Mesenchymal stem cell (in vitro differentiated cells and primary cell): ENCODE measurements at regions not wholly inside any gene's neighbourhood (a gene's known extent, or its start where the extent isn't known, plus 50 kb on each side); places are given as distances from the start of the nearest gene placed in this dataset.

Source experiments
- DNase-seq: peaks from one replicate; pipeline ENCODE4 v3.0.0-alpha.2; 2013
- H2AFZ ChIP-seq: one replicate; pipeline ENCODE4 v1.6.1; 2013; ENCODE audit warnings: low read depth, mild to moderate bottlenecking, control low read depth, inconsistent platforms, low read length, moderate library complexity
- H2AK5ac ChIP-seq: 2 replicates; pipeline ENCODE4 v1.6.1; 2013; ENCODE audit warnings: low read length, moderate library complexity, mild to moderate bottlenecking, inconsistent platforms; ENCODE audit not compliant: severe bottlenecking
- H2BK120ac ChIP-seq: one replicate; pipeline ENCODE4 v1.6.1; 2013; ENCODE audit warnings: low read depth, mild to moderate bottlenecking, inconsistent platforms, low read length, moderate library complexity
- H2BK12ac ChIP-seq, 2 experiments: one replicate each; pipeline ENCODE4 v1.6.1; 2013; ENCODE audit warnings: inconsistent platforms in 2 of 2, low read length in 2 of 2, mild to moderate bottlenecking in 2 of 2, moderate library complexity in 2 of 2, control low read depth in 1 of 2
- H2BK15ac ChIP-seq: one replicate; pipeline ENCODE4 v1.6.1; 2013; ENCODE audit warnings: mild to moderate bottlenecking, low read depth, inconsistent platforms; ENCODE audit not compliant: poor library complexity, severe bottlenecking
- H2BK5ac ChIP-seq: 2 replicates; pipeline ENCODE4 v1.6.1; 2013; ENCODE audit warnings: low read depth, mild to moderate bottlenecking, low read length, control low read depth, inconsistent platforms; ENCODE audit not compliant: poor library complexity, severe bottlenecking
- H3K14ac ChIP-seq, 2 experiments: one replicate each; pipeline ENCODE4 v1.6.1; 2013; ENCODE audit warnings: inconsistent platforms in 2 of 2, low read length in 2 of 2, control low read depth in 1 of 2, mild to moderate bottlenecking in 1 of 2, moderate library complexity in 1 of 2
- H3K18ac ChIP-seq, 2 experiments: one replicate each; pipeline ENCODE4 v1.6.1; 2013; ENCODE audit warnings: inconsistent platforms in 2 of 2, low read length in 2 of 2, control low read depth in 1 of 2, low read depth in 1 of 2, mild to moderate bottlenecking in 1 of 2
- H3K23ac ChIP-seq, 2 experiments: one replicate each; pipeline ENCODE4 v1.6.1; 2013; ENCODE audit warnings: inconsistent platforms in 2 of 2, low read length in 2 of 2, mild to moderate bottlenecking in 2 of 2, moderate library complexity in 2 of 2, control low read depth in 1 of 2
- H3K27ac ChIP-seq: 2 replicates; pipeline ENCODE4 v1.5.1; 2013; ENCODE audit warnings: mild to moderate bottlenecking, moderate library complexity, low read length, control low read depth, inconsistent platforms; ENCODE audit not compliant: poor library complexity, severe bottlenecking
- H3K27me3 ChIP-seq, 2 experiments: 2 replicates each; pipeline versions ENCODE4 v1.6.1 to v1.7.0; 2013; ENCODE audit warnings: low read length in 2 of 2, mild to moderate bottlenecking in 2 of 2, moderate library complexity in 2 of 2, control low read depth in 1 of 2, inconsistent platforms in 1 of 2; ENCODE audit not compliant: control insufficient read depth in 1 of 2, insufficient read depth in 1 of 2
- H3K36me3 ChIP-seq, 2 experiments: 2 replicates each; pipeline versions ENCODE4 v1.6.1 to v1.7.0; 2013; ENCODE audit warnings: low read length in 2 of 2, control low read depth in 1 of 2, inconsistent platforms in 1 of 2, low read depth in 1 of 2, mild to moderate bottlenecking in 1 of 2; ENCODE audit not compliant: insufficient read depth in 2 of 2, control insufficient read depth in 1 of 2
- H3K4ac ChIP-seq, 2 experiments: one replicate each; pipeline ENCODE4 v1.6.1; 2013; ENCODE audit warnings: inconsistent platforms in 2 of 2, low read length in 2 of 2, mild to moderate bottlenecking in 2 of 2, moderate library complexity in 2 of 2, control low read depth in 1 of 2, low read depth in 1 of 2
- H3K4me1 ChIP-seq: 2 replicates; pipeline ENCODE4 v1.6.1; 2013; ENCODE audit warnings: low read depth, low read length, control low read depth; ENCODE audit not compliant: control insufficient read depth, insufficient read depth
- H3K4me2 ChIP-seq: 2 replicates; pipeline ENCODE4 v1.6.1; 2013; ENCODE audit warnings: low read length, mild to moderate bottlenecking, inconsistent platforms; ENCODE audit not compliant: poor library complexity, severe bottlenecking
- H3K4me3 ChIP-seq, 2 experiments: 2 replicates each; pipeline versions ENCODE4 v1.5.1 to v1.7.0; 2013; ENCODE audit warnings: low read length in 2 of 2, mild to moderate bottlenecking in 2 of 2, control low read depth in 1 of 2, low read depth in 1 of 2; ENCODE audit not compliant: insufficient read depth in 1 of 2
- H3K79me1 ChIP-seq: replicated peaks from 2 replicates; pipeline ENCODE4 v1.6.1; 2013; ENCODE audit warnings: mild to moderate bottlenecking, control low read depth, low read length, inconsistent platforms; ENCODE audit not compliant: poor library complexity, severe bottlenecking
- H3K9ac ChIP-seq: 2 replicates; pipeline ENCODE4 v1.7.0; 2013; ENCODE audit warnings: mild to moderate bottlenecking, low read length, moderate library complexity
- H3K9me3 ChIP-seq: 2 replicates; pipeline ENCODE4 v1.7.0; 2013; ENCODE audit warnings: mild to moderate bottlenecking, low read length; ENCODE audit not compliant: control insufficient read depth
- H4K8ac ChIP-seq: one replicate; pipeline ENCODE4 v1.6.1; 2013; ENCODE audit warnings: inconsistent platforms, mild to moderate bottlenecking, low read length, moderate library complexity
- H4K91ac ChIP-seq: one replicate; pipeline ENCODE4 v1.6.1; 2013; ENCODE audit warnings: mild to moderate bottlenecking, low read length, inconsistent platforms
- WGBS: methylation state at CpG from one replicate; pipeline ENCODE4 v1.1.7; 2013; ENCODE audit warnings: mixed read lengths; 5-methylcytosine and 5-hydroxymethylcytosine counted together

- Histone ChIP-seq H3K14ac (no peak overlapping the region), H3K9ac (peak overlapping the region; percentile 64), H2BK15ac (no peak overlapping the region), H4K91ac (no peak overlapping the region), H2AK5ac (no peak overlapping the region), H3K18ac (no peak overlapping the region), H3K27me3 (no peaks in the 10 kb centered on the region), H3K4me3 (no peak overlapping the region), H3K9me3 (no peaks in the 10 kb centered on the region), H2BK5ac (no peak overlapping the region), H3K4ac (no peak overlapping the region), H3K4me2 (no peak overlapping the region), H3K27ac (no peak overlapping the region), H3K79me1 (no peaks in the 10 kb centered on the region), H2BK12ac (no peak overlapping the region), H3K23ac (no peak overlapping the region), H2BK120ac (no peak overlapping the region), H4K8ac (no peak overlapping the region), H2AFZ (no peak overlapping the region), H3K36me3 (no peaks in the 10 kb centered on the region), H3K4me1 (no peaks in the 10 kb centered on the region)
- no peak for DNase-seq
- 58% methylated on average over 2 of the region's 2 CpGs for WGBS
Measured at GRCh38 chr15:91562698-91563097, 290.8 kb upstream of the SLCO3A1 start.

GRCh38 chr15:91564631-91565030 is 288.9 kb upstream of the SLCO3A1 start:
- no peak overlapping the region for H2BK15ac ChIP-seq
- no peak overlapping the region for H3K14ac ChIP-seq
- no peak overlapping the region for H3K4me3 ChIP-seq
- H3K27me3 ChIP-seq = no peaks in the 10 kb centered on the region
- H3K23ac ChIP-seq = no peak overlapping the region
- no peak overlapping the region for H4K91ac ChIP-seq
- H3K4me1 ChIP-seq = no peaks in the 10 kb centered on the region
- H4K8ac ChIP-seq = no peak overlapping the region
- no peak overlapping the region for H2BK12ac ChIP-seq
- no peak overlapping the region for H2AFZ ChIP-seq
- no peak overlapping the region for H3K4me2 ChIP-seq
- H3K27ac ChIP-seq = no peak overlapping the region
- 64% methylated on average over 2 of the region's 3 CpGs for WGBS
- H2AK5ac ChIP-seq = no peak overlapping the region
- H3K36me3 ChIP-seq = no peaks in the 10 kb centered on the region
- no peak overlapping the region for H2BK120ac ChIP-seq
- no peak overlapping the region for H3K18ac ChIP-seq
- H3K9me3 ChIP-seq = no peaks in the 10 kb centered on the region
- DNase-seq = no peak
- no peak overlapping the region for H2BK5ac ChIP-seq
- H3K79me1 ChIP-seq = no peaks in the 10 kb centered on the region
- no peak overlapping the region for H3K9ac ChIP-seq
- no peak overlapping the region for H3K4ac ChIP-seq

GRCh38 chr15:91566141-91566540 is 287.4 kb upstream of the SLCO3A1 start:
- H2BK120ac ChIP-seq = no peak overlapping the region
- H3K9me3 ChIP-seq = no peaks in the 10 kb centered on the region
- no peak overlapping the region for H3K23ac ChIP-seq
- H3K4me3 ChIP-seq = no peak overlapping the region
- no peak overlapping the region for H3K14ac ChIP-seq
- H2AFZ ChIP-seq = no peak overlapping the region
- no peak overlapping the region for H3K9ac ChIP-seq
- WGBS = 89% methylated on average over 1 of the region's 4 CpGs
- no peak overlapping the region for H3K4ac ChIP-seq
- no peaks in the 10 kb centered on the region for H3K4me1 ChIP-seq
- H3K27me3 ChIP-seq = no peaks in the 10 kb centered on the region
- H4K8ac ChIP-seq = no peak overlapping the region
- H3K4me2 ChIP-seq = no peak overlapping the region
- no peak overlapping the region for H4K91ac ChIP-seq
- no peaks in the 10 kb centered on the region for H3K36me3 ChIP-seq
- DNase-seq = no peak
- no peak overlapping the region for H2BK12ac ChIP-seq
- no peaks in the 10 kb centered on the region for H3K79me1 ChIP-seq
- H2BK15ac ChIP-seq = no peak overlapping the region
- H3K18ac ChIP-seq = no peak overlapping the region
- no peak overlapping the region for H2AK5ac ChIP-seq
- H2BK5ac ChIP-seq = no peak overlapping the region
- H3K27ac ChIP-seq = no peak overlapping the region

DNA sequence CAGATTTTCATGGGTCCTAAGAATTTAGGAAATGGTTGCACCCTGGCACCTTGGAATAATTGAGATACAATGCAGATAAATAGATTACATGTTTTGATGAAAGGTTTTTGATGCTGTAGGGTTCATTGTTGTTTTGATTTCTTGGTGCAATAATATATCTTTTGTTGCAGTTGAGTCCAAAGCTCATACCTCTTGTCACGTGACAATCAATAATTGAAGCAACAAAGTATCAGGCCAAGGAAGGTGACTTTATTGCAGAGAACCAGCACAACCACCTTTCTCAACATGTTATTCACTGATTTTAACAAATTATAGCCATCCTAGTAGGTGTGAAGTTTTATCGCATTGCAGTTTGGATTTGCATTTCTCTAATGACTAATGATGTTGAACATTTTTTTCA is 285.5 kb upstream of the SLCO3A1 start:
- Histone ChIP-seq H3K4ac (no peak overlapping the region), H2BK5ac (no peak overlapping the region), H3K9me3 (no peaks in the 10 kb centered on the region), H3K14ac (no peak overlapping the region), H3K27me3 (no peaks in the 10 kb centered on the region), H3K79me1 (no peaks in the 10 kb centered on the region), H3K4me1 (no peaks in the 10 kb centered on the region), H3K9ac (no peak overlapping the region), H2AK5ac (no peak overlapping the region), H2BK12ac (no peak overlapping the region), H2BK120ac (no peak overlapping the region), H3K4me3 (no peak overlapping the region), H3K23ac (no peak overlapping the region), H3K36me3 (no peaks in the 10 kb centered on the region), H3K4me2 (no peak overlapping the region), H3K27ac (no peak overlapping the region), H4K8ac (no peak overlapping the region), H2AFZ (no peak overlapping the region), H3K18ac (no peak overlapping the region), H4K91ac (no peak overlapping the region), H2BK15ac (no peak overlapping the region)
- WGBS = 63% methylated on average over 1 of the region's 2 CpGs
- no peak for DNase-seq
